CD4-positive, alpha-beta T cell treated with Interleukin-10 for 1 hour (primary cell): ENCODE measurements at regions not wholly inside any gene's neighbourhood (a gene's known extent, or its start where the extent isn't known, plus 50 kb on each side); places are given as distances from the start of the nearest gene placed in this dataset.

Experiments
- DNase-seq: peaks from one replicate; pipeline ENCODE4 v3.0.0-alpha.2; 2020

GRCh38 chr6:5946701-5947100 is 60.0 kb downstream of the NRN1 start:
- DNase-seq, result no peak

- no peak for DNase-seq
These were observed 60.5 kb downstream of the NRN1 start for GRCh38 chr6:5946181-5946580.

- no peak for DNase-seq
These were observed 63.1 kb downstream of the NRN1 start for GRCh38 chr6:5943591-5943990.

DNA sequence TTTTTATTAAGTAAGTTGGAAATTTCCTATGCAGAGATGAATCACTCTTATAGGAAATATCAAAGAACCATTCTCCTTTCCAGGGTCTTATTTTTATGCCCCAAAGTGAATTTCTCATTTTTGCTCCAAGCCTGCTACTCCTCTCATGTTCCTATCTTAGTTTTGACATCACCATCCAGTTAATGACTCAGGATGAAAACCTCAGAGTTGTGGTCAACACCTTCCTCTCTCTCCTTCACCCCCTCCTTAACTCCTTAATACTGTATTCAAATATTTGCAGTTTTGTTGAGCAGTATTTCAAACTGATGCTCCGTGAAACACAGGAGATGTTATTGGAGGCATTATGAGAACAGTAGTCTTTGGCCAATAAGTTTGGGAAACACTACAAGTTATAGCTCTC is 64.1 kb downstream of the NRN1 start:
- no peak for DNase-seq

DNA sequence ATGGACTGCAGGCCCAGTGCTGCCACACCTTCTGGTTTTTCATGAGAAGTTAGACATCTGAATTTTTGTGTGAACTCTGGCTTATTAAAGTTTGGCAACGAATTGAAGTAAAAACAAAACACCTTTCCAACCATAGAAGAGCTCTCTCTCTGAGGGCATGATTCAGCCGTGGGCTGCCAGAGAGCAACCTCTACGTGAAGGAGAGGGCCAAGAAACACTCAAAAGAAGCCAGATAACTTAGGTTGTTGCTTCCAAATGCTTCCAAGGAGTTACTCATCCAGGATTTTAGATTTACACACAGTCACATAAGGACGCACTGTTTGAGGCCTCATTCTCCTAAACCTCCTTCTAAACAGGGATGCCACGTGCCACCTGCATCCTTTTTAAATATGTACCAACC is 65.5 kb downstream of the NRN1 start:
- DNase-seq, result no peak

GRCh38 chr6:5938934-5939333 is 67.8 kb downstream of the NRN1 start:
- DNase-seq, result no peak

GRCh38 chr6:5937936-5938706 is 68.6 kb downstream of the NRN1 start:
- no peak for DNase-seq

DNA sequence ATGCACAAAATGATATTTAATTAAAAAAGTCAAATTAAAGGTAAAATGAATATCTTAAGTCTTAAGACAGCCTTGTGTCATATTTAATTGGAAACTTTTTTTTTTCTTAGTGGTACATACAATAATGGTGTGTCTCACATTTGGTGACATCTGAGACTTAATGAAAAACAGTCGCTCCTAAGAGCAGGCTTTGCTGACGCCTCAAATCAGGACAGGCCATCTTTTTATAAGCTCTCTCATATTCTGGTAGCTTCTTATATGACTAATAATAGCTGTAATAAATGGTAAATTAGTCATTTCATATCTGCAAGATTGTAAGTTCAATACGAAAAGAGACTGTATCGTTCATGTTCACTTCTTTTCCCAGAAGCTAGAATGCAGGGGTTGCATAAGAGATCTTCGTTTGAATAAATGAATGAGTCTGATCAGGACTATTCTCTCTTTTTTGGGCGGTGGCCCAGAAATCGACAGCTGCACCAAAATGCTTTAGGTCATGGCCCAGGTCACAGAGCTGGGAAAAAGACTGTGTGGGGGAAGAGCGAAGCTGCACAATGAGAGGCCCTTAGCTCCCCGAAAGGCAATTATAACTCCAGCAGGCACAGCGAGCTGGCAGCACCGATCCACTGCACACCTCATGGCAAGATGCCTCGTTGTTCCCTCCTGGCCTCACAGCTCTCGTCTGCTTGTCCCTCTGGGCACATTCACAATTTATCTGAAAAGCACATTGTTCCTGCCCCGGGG is 69.4 kb downstream of the NRN1 start:
- DNase-seq, result no peak

GRCh38 chr6:5936631-5937030 is 70.1 kb downstream of the NRN1 start:
- DNase-seq, result no peak

DNA sequence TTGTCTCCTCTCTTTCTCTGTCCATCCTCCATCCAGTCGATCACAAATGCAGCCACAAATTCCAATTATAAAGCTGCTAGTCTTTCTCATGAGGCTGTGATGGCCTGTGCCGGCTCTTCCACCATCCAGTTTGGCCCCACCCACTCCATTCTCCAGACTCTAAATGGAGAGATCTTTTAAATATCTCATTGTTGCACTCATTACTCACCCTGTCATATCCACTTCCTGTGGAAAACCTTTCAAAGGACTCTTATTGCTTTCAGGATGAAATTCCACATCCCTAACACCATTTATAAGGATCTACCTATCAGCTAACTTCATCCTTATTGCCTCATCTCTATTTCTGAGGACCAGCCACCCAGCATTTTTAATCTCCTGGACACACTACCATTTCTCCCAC is 70.6 kb downstream of the NRN1 start:
- DNase-seq, result no peak

DNA sequence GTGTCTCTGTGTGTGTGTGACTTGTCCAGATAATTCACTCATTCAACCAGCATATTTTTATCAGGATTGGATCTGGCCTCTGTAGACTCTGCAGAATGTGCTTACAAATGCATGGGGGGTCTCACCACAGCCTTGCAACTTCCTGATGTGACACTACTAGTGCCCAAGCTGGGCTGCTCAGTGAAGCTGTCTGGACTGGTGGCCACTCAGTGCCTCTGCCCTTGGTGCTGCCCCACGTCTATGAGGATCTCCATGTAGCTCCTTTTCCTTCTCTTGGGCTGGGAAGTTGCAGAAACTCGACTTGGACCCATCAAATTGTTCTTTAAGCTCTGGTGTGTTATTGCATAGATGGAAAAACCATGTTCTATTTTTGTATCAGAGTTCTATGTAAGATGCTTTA is 75.8 kb downstream of the NRN1 start:
- no peak for DNase-seq

- no peak for DNase-seq
These were observed 76.5 kb downstream of the NRN1 start for GRCh38 chr6:5930143-5930770.

GRCh38 chr6:5923840-5924239 is 82.9 kb downstream of the NRN1 start:
- no peak for DNase-seq

- DNase-seq, result no peak
These were observed 84.5 kb downstream of the NRN1 start for GRCh38 chr6:5922230-5922629.

GRCh38 chr6:5909721-5910120 is 97.0 kb downstream of the NRN1 start:
- no peak for DNase-seq

- no peak for DNase-seq
These were observed 99.9 kb downstream of the NRN1 start for GRCh38 chr6:5906842-5907241.

DNA sequence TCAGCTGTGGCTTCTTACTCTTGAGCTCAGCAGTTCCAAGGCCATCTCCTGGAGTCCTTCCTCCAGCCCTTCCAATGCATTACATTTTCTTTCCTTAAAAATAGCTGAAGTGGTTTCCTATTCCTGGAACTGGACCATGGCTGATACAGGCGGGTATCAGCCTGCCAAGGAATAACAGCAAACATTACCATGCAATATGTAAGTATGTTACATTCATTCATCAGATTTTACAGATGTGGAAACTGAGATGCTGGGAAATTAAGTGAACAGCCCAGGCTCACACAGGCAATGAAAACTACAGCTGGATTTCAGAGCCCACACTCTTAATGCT is 100.4 kb downstream of the NRN1 start:
- DNase-seq, result no peak

- DNase-seq, result no peak
These were observed 101.0 kb downstream of the NRN1 start for GRCh38 chr6:5905431-5906339.

GRCh38 chr6:5904532-5904931 is 102.2 kb downstream of the NRN1 start:
- DNase-seq, result no peak

DNA sequence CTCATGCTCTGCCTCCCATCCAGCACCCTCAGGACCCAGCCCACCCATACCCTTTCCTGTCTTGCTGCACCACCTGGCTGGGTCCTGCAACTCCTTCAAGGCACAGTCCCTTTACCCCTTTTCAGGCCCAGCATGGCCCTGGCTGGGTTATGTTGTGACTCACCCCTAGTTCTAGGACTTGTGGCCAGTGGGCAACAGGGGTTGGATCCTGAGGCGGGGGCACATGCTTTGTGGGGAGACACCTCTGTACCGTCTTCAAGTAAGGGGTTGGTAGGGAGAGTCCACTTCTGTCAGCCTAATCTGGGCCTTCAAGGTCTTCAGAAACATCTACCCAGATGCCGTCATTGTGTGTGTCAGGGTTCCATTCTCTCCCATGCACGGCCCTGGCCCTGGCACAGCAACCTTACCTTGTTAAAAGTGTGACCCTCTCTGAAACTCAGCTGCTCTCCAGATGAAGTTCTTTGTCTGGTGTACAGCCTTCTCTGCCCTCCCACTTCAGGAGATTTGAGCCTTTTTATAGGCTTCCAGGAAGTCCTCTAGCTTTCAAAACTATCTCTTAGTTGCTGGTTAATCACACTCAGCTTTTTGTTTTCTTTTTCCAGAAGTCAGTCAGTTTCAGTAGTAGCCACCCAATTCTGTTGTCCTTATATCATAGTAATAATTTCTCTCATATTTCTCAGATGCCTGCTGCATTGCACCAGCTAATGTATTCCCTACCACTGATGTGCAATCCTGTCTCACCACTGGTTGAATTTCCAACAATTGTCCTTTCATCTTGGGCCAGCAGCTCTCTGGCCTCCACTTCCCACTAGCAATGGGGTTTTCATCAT is 107.3 kb downstream of the NRN1 start:
- no peak for DNase-seq

DNA sequence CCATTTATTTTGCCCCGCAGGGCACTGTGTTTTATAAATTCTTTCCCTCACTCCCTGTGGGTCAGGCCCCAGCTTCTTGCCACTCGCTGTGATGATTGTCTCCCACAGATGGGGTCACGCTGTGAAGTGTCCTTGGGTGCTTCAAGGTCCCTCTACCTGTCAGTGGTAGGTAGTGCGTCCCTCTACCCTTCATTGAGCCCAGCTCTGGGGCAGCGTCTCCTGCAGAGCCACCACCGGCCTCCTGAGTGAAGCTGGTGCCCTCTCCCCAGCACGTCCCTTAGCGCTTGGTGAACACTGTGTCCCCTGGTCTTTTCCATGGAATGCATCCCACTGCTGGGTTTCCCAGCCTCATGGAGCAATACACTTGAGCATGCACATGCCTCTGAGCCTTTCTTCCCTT is 108.2 kb downstream of the NRN1 start:
- DNase-seq, result no peak

GRCh38 chr6:5898102-5898501 is 108.6 kb downstream of the NRN1 start:
- DNase-seq, result no peak
